HFFc6 (cell line): ENCODE measurements at regions not wholly inside any gene's neighbourhood (a gene's known extent, or its start where the extent isn't known, plus 50 kb on each side); places are given as distances from the start of the nearest gene placed in this dataset.
A peak's percentile ranks its signal among the peaks of the same experiment; 100 is the strongest.

Source experiments
- DNase-seq: peaks from one replicate; pipeline ENCODE4 v3.0.0-alpha.2; 2018
- H3K27ac Mint-ChIP-seq: 2 replicates; pipeline ENCODE4 v1.8.0; 2020; ENCODE audit warnings: mild to moderate bottlenecking, mixed read lengths
- H3K27me3 Mint-ChIP-seq: 2 replicates; pipeline ENCODE4 v1.8.0; 2021; ENCODE audit warnings: mild to moderate bottlenecking, moderate library complexity, mixed read lengths; ENCODE audit not compliant: insufficient read depth
- H3K36me3 Mint-ChIP-seq: 2 replicates; pipeline ENCODE4 v1.8.0; 2021; ENCODE audit warnings: low read depth, mixed read lengths
- H3K4me1 Mint-ChIP-seq: 2 replicates; pipeline ENCODE4 v1.8.0; 2020; ENCODE audit warnings: low read depth, mixed read lengths
- H3K4me3 Mint-ChIP-seq: 2 replicates; pipeline ENCODE4 v1.8.0; 2020; ENCODE audit warnings: mild to moderate bottlenecking, moderate library complexity, mixed read lengths
- H3K9me3 Mint-ChIP-seq: 2 replicates; pipeline ENCODE4 v1.8.0; 2020; ENCODE audit warnings: mild to moderate bottlenecking, mixed read lengths
- CTCF ChIP-seq: fragments of 200-600 bp; sonication (generic); IDR thresholded peaks from 2 replicates; pipeline ENCODE4 v1.5.0; 2021; ENCODE audit warnings: antibody characterized with exemption, mild to moderate bottlenecking

DNA sequence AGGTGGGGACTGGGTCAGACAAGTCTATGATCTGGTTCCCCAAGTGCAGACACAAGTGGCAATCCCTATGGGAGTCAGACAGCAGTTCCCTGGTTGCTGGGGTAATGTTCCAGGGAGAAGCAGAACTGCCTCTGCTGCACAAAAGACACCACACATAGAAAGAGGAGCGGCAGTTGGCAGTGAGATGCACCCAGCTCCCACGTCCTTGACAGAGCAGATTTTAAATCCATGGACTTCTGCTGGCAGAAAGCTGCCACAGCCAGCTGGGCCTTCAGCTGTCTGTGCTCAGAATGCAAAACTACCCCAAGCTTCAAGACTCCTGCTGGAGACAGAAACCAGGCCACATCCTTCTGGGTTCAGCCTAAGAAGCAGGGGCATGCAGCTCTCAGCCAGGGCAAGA lies 147.2 kb downstream of the ETAA1 start:
- H3K27me3 Mint-ChIP-seq: peaks cover 3% of the 10 kb centered on the region
- no peak overlapping the region for H3K4me3 Mint-ChIP-seq
- H3K4me1 Mint-ChIP-seq: peaks cover 7% of the 10 kb centered on the region
- H3K27ac Mint-ChIP-seq: no peak overlapping the region
- no peak for DNase-seq
- TF ChIP-seq CTCF: no peak
- H3K9me3 Mint-ChIP-seq: peaks cover 5% of the 10 kb centered on the region
- peaks cover 6% of the 10 kb centered on the region for H3K36me3 Mint-ChIP-seq

DNA sequence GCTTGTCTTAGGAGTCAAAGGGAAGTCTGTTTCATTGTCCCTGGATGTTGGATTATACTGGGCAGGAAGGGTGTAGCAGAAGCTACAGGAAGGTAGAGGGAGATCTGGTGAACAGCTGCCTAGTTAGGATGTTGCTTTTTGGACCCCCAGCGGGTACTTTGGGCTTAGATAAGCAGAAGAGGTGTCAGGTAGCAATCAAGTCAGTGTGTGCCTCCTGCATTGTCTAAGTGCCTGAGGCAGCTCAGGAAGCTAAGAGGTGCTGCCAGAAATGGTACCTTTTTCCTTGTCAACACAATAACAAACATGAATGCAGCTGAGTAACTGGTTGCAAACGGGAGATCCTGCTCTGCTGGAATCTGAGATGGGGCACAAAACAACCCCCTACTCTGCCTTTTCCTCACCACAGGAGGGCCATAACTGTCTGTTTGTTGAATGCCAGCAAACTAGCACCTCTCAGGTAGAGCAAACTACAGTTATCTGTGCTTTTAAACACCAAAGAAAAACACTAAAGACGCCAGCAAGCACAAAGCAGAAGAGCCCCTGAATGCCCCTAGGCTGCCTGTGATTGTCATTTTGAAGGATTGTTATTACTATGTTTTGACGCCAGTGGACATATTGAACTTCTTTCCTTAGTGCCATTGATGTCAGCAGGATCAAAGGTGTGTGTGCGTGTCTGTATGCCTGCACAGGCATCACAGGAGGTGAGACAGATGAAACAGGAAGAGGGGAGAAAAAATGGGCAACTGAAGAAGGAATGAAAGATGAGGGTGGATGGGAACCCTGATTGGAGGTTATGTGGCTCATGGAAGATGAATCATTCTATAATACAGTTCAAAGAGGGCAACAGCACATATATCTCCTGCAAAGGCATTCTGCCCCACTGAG lies 151.4 kb downstream of the ETAA1 start:
- no peak for DNase-seq
- Mint-ChIP-seq H3K4me1 (peaks cover 7% of the 10 kb centered on the region), H3K4me3 (no peak overlapping the region), H3K27ac (no peak overlapping the region), H3K27me3 (peaks cover 3% of the 10 kb centered on the region), H3K36me3 (no peaks in the 10 kb centered on the region), H3K9me3 (no peaks in the 10 kb centered on the region)
- no peak for TF ChIP-seq CTCF

DNA sequence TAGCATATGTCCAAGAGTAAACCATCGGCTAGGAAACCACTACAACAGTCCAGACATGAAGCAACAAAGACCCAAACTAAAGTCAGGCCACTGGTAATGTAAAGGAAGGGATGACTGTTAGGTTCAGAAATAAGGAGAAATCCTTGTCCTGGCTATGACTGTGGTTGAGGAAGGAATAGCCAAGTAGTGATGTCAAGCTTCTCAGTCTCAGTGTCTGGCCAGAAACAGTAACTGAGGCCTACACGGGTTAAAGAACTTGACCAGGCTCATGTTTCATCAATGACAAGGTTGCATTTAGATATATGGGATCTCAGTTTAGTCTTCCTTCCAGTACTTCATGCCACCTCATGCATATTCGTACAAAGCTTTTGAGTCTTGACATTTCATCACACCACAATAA lies 162.0 kb downstream of the ETAA1 start:
- Mint-ChIP-seq H3K4me1 (peaks cover 40% of the 10 kb centered on the region), H3K27me3 (no peaks in the 10 kb centered on the region), H3K36me3 (peaks cover 5% of the 10 kb centered on the region; the same call in 1 of the 2 replicates), H3K9me3 (no peaks in the 10 kb centered on the region), H3K27ac (no peak overlapping the region), H3K4me3 (no peak overlapping the region)
- TF ChIP-seq CTCF: no peak
- no peak for DNase-seq

DNA sequence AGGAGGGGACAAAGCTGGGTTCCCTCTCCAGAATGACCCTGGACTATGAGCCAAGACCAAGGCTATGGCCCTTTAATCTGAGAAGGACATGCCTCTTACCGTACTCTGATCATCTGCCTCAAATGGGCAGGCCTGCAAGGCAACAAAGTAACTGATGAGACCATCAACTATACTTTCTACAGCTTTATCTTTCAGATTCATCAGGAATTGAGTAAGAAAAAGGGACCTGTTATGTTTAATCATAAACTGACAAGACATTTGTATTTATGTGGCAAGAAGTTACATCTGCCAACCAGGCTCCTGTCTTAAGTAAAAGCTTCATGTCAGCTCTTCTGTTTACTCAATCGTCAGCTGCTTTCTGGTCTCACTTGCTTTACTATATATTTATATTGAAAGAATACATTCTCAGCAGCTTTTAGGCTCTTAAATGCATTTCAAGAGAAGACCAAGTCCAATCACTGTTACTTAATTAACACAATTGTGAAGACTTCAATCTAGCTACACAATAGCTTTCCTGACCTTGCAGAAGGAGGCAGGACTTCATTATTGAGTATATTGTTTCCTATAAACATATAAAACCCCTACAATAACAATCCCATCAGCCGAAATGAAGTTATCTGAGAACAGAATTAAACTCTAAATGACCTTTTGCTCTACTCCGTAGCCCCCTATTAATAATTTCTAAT lies 163.8 kb downstream of the ETAA1 start:
- H3K9me3 Mint-ChIP-seq: no peaks in the 10 kb centered on the region
- peak overlapping the region; percentile 70 for H3K27ac Mint-ChIP-seq
- H3K27me3 Mint-ChIP-seq: no peaks in the 10 kb centered on the region
- no peak for TF ChIP-seq CTCF
- DNase-seq: no peak
- H3K4me3 Mint-ChIP-seq: peak overlapping the region; percentile 64
- peaks cover 5% of the 10 kb centered on the region; the same call in 1 of the 2 replicates for H3K36me3 Mint-ChIP-seq
- peaks cover 57% of the 10 kb centered on the region for H3K4me1 Mint-ChIP-seq

- peak; percentile 81 for DNase-seq
- Mint-ChIP-seq H3K4me3 (peak overlapping the region; percentile 64), H3K4me1 (peaks cover 63% of the 10 kb centered on the region), H3K36me3 (peaks cover 5% of the 10 kb centered on the region; the same call in 1 of the 2 replicates), H3K27me3 (no peaks in the 10 kb centered on the region), H3K9me3 (no peaks in the 10 kb centered on the region), H3K27ac (peak overlapping the region; percentile 70)
- no peak for TF ChIP-seq CTCF
Measured at GRCh38 chr2:67561457-67561965, 164.4 kb downstream of the ETAA1 start.
